H9 (cell line): ENCODE measurements at regions not wholly inside any gene's neighbourhood (a gene's known extent, or its start where the extent isn't known, plus 50 kb on each side); places are given as distances from the start of the nearest gene placed in this dataset.

ENCODE experiments used
- DNase-seq: peaks from one replicate; pipeline ENCODE4 v3.0.0-alpha.2; 2017
- H2AFZ ChIP-seq: one replicate; pipeline ENCODE4 v1.6.1; 2013; ENCODE audit warnings: mild to moderate bottlenecking, low read length, control low read depth, moderate library complexity
- H2AK5ac ChIP-seq: 2 replicates; pipeline ENCODE4 v1.6.1; 2013; ENCODE audit warnings: low read length, control low read depth, mixed read lengths; ENCODE audit not compliant: insufficient read length
- H2BK120ac ChIP-seq: one replicate; pipeline ENCODE4 v1.6.1; 2013; ENCODE audit warnings: low read depth, mild to moderate bottlenecking, low read length, control low read depth, inconsistent platforms; ENCODE audit not compliant: poor library complexity, severe bottlenecking
- H2BK12ac ChIP-seq: 2 replicates; pipeline ENCODE4 v1.6.1; 2013; ENCODE audit warnings: low read length, control low read depth, mixed read lengths, low read depth; ENCODE audit not compliant: insufficient read length
- H2BK15ac ChIP-seq: 2 replicates; pipeline ENCODE4 v1.6.1; 2013; ENCODE audit warnings: low read depth, low read length, control low read depth
- H2BK20ac ChIP-seq: one replicate; pipeline ENCODE4 v1.6.1; 2013; ENCODE audit warnings: low read depth, mild to moderate bottlenecking, low read length, control low read depth, inconsistent platforms; ENCODE audit not compliant: poor library complexity, severe bottlenecking
- H2BK5ac ChIP-seq: 2 replicates; pipeline ENCODE4 v1.6.1; 2013; ENCODE audit warnings: low read length, control low read depth, mixed read lengths; ENCODE audit not compliant: insufficient read length
- H3K14ac ChIP-seq: 2 replicates; pipeline ENCODE4 v1.6.1; 2013; ENCODE audit warnings: low read length, control low read depth; ENCODE audit not compliant: insufficient read depth
- H3K18ac ChIP-seq: 2 replicates; pipeline ENCODE4 v1.6.1; 2013; ENCODE audit warnings: low read depth, mild to moderate bottlenecking, mixed read lengths, low read length, control low read depth; ENCODE audit not compliant: insufficient read length
- H3K23ac ChIP-seq: 2 replicates; pipeline ENCODE4 v1.6.1; 2013; ENCODE audit warnings: low read length, control low read depth, mixed read lengths, low read depth; ENCODE audit not compliant: insufficient read length
- H3K23me2 ChIP-seq: 2 replicates; pipeline ENCODE4 v1.6.1; 2013; ENCODE audit warnings: low read depth, mild to moderate bottlenecking, mixed read lengths, low read length, control low read depth; ENCODE audit not compliant: insufficient read length, poor library complexity, severe bottlenecking
- H3K27ac ChIP-seq: 2 replicates; pipeline ENCODE4 v1.5.1; 2013; ENCODE audit warnings: low read length, control low read depth, mixed read lengths, low read depth; ENCODE audit not compliant: insufficient read length
- H3K27me3 ChIP-seq: 2 replicates; pipeline ENCODE4 v1.6.1; 2013; ENCODE audit warnings: low read length, control low read depth, inconsistent platforms; ENCODE audit not compliant: insufficient read depth
- H3K4ac ChIP-seq: 2 replicates; pipeline ENCODE4 v1.6.1; 2013; ENCODE audit warnings: low read depth, mild to moderate bottlenecking, control low read depth, inconsistent platforms, low read length, moderate library complexity
- H3K4me1 ChIP-seq: 2 replicates; pipeline ENCODE4 v1.6.1; 2013; ENCODE audit warnings: low read length, control low read depth, inconsistent platforms; ENCODE audit not compliant: insufficient read depth
- H3K4me2 ChIP-seq: 2 replicates; pipeline ENCODE4 v1.6.1; 2013; ENCODE audit warnings: low read length, control low read depth, mixed read lengths; ENCODE audit not compliant: insufficient read length, insufficient read depth
- H3K56ac ChIP-seq: 2 replicates; pipeline ENCODE4 v1.6.1; 2013; ENCODE audit warnings: low read depth, mild to moderate bottlenecking, mixed read lengths, low read length, control low read depth; ENCODE audit not compliant: insufficient read length
- H3K79me1 ChIP-seq: 2 replicates; pipeline ENCODE4 v1.6.1; 2013; ENCODE audit warnings: low read depth, mild to moderate bottlenecking, moderate library complexity, low read length, control low read depth, inconsistent platforms; ENCODE audit not compliant: insufficient read depth, poor library complexity, severe bottlenecking
- H3K79me2 ChIP-seq: 2 replicates; pipeline ENCODE4 v1.6.1; 2013; ENCODE audit warnings: low read length, control low read depth, inconsistent platforms; ENCODE audit not compliant: insufficient read depth
- H3K9ac ChIP-seq: 2 replicates; pipeline ENCODE4 v1.6.1; 2013; ENCODE audit warnings: low read length, control low read depth, mixed read lengths; ENCODE audit not compliant: insufficient read length; ENCODE audit errors: extremely low read depth
- H3K9me3 ChIP-seq: one replicate; pipeline ENCODE4 v1.6.1; 2013; ENCODE audit warnings: low read depth, low read length, inconsistent platforms; ENCODE audit not compliant: control insufficient read depth
- H3T11ph ChIP-seq: one replicate; pipeline ENCODE4 v1.6.1; 2013; ENCODE audit warnings: mild to moderate bottlenecking, low read length, control low read depth, inconsistent platforms
- H4K20me1 ChIP-seq: one replicate; pipeline ENCODE4 v1.6.1; 2013; ENCODE audit not compliant: control insufficient read depth, insufficient read length, insufficient read depth
- H4K5ac ChIP-seq: 2 replicates; pipeline ENCODE4 v1.6.1; 2013; ENCODE audit warnings: low read depth, mild to moderate bottlenecking, mixed read lengths, low read length, control low read depth; ENCODE audit not compliant: insufficient read length
- H4K8ac ChIP-seq: replicated peaks from 2 replicates; pipeline ENCODE4 v1.6.1; 2013; ENCODE audit warnings: low read length, control low read depth, mixed read lengths, low read depth; ENCODE audit not compliant: insufficient read length
- H4K91ac ChIP-seq: 2 replicates; pipeline ENCODE4 v1.6.1; 2013; ENCODE audit warnings: low read depth, mild to moderate bottlenecking, moderate library complexity, mixed read lengths, low read length, control low read depth; ENCODE audit not compliant: insufficient read length
- H3K27ac Mint-ChIP-seq, 3 experiments: 2 replicates in 2 of 3; 3 replicates in 1 of 3; pipeline ENCODE4 v1.8.0; 2020 to 2021; ENCODE audit warnings: mixed read lengths in 3 of 3, mild to moderate bottlenecking in 1 of 3, moderate library complexity in 1 of 3
- H3K27me3 Mint-ChIP-seq: 2 replicates; pipeline ENCODE4 v1.8.0; 2021; ENCODE audit warnings: low read depth, mild to moderate bottlenecking, moderate library complexity, mixed read lengths
- H3K36me3 Mint-ChIP-seq, 3 experiments: 2 replicates in 2 of 3; 3 replicates in 1 of 3; pipeline ENCODE4 v1.8.0; 2020 to 2021; ENCODE audit warnings: low read depth in 3 of 3, mixed read lengths in 3 of 3; ENCODE audit not compliant: insufficient read depth in 1 of 3
- H3K4me1 Mint-ChIP-seq, 2 experiments: 2 replicates each; pipeline ENCODE4 v1.8.0; 2020; ENCODE audit warnings: mixed read lengths in 2 of 2
- H3K4me3 Mint-ChIP-seq, 2 experiments: 2 replicates in 1 of 2; 3 replicates in 1 of 2; pipeline ENCODE4 v1.8.0; 2020 to 2021; ENCODE audit warnings: mild to moderate bottlenecking in 2 of 2, mixed read lengths in 2 of 2, moderate library complexity in 1 of 2
- H3K9me3 Mint-ChIP-seq, 2 experiments: 2 replicates in 1 of 2; 3 replicates in 1 of 2; pipeline ENCODE4 v1.8.0; 2020; ENCODE audit warnings: mild to moderate bottlenecking in 2 of 2, mixed read lengths in 2 of 2, moderate library complexity in 1 of 2
- CTCF ChIP-seq: fragments of 200-600 bp; sonication (generic); conservative IDR thresholded peaks from 3 replicates; pipeline ENCODE4 v1.8.0; 2021; ENCODE audit warnings: antibody characterized with exemption, mild to moderate bottlenecking
- WGBS: extraction: QIAGEN DNeasy Blood & Tissue Kit; methylation state at CpG from one replicate; pipeline ENCODE4 v1.1.7; 2013; ENCODE audit warnings: missing lambda C conversion rate, low lambda C conversion rate, mixed read lengths; ENCODE audit not compliant: insufficient read length; ENCODE audit errors: extremely low coverage; 5-methylcytosine and 5-hydroxymethylcytosine counted together

GRCh38 chr11:20248871-20249270, 88.6 kb upstream of the DBX1 start:
- H2BK120ac ChIP-seq, result no peak overlapping the region
- Mint-ChIP-seq H3K36me3 (no peaks in the 10 kb centered on the region; a peak in 1 of 7 replicates), H3K27me3 (peaks cover 8% of the 10 kb centered on the region), H3K27ac (no peak overlapping the region; a peak in 1 of 7 replicates), H3K9me3 (no peaks in the 10 kb centered on the region; a peak in 1 of 5 replicates), H3K4me1 (peaks cover 48 to 54% of the 10 kb centered on the region in 2 experiments), H3K4me3 (no peak overlapping the region)
- H3K27ac ChIP-seq, result no peak overlapping the region
- no peak overlapping the region for H2AK5ac ChIP-seq
- no peaks in the 10 kb centered on the region for H3K23me2 ChIP-seq
- H3K27me3 ChIP-seq, result no peaks in the 10 kb centered on the region
- no peak overlapping the region for H3T11ph ChIP-seq
- no peak overlapping the region for H3K9ac ChIP-seq
- no peak overlapping the region for H4K8ac ChIP-seq
- DNase-seq, result no peak
- no peak overlapping the region for H2AFZ ChIP-seq
- no peak overlapping the region for H2BK15ac ChIP-seq
- no peak overlapping the region for H3K23ac ChIP-seq
- H2BK5ac ChIP-seq, result no peak overlapping the region
- WGBS, result no CpG with 5 or more reads among the region's 2 CpGs
- peaks cover 5% of the 10 kb centered on the region; the same call in 1 of the 2 replicates for H3K4me1 ChIP-seq
- H3K79me1 ChIP-seq, result no peaks in the 10 kb centered on the region
- no peak overlapping the region for H3K14ac ChIP-seq
- no peak overlapping the region for H2BK12ac ChIP-seq
- no peaks in the 10 kb centered on the region for H3K9me3 ChIP-seq
- no peak overlapping the region for H3K18ac ChIP-seq
- no peak overlapping the region for H2BK20ac ChIP-seq
- no peaks in the 10 kb centered on the region for H4K20me1 ChIP-seq
- TF ChIP-seq CTCF, result no peak
- no peak overlapping the region for H3K4me2 ChIP-seq
- H3K79me2 ChIP-seq, result no peaks in the 10 kb centered on the region
- no peak overlapping the region for H3K56ac ChIP-seq
- no peak overlapping the region for H3K4ac ChIP-seq
- no peak overlapping the region for H4K5ac ChIP-seq
- no peak overlapping the region for H4K91ac ChIP-seq
